ENCODE measurements at regions not wholly inside any gene's neighbourhood (a gene's known extent, or its start where the extent isn't known, plus 50 kb on each side); places are given as distances from the start of the nearest gene placed in this dataset.

DNA sequence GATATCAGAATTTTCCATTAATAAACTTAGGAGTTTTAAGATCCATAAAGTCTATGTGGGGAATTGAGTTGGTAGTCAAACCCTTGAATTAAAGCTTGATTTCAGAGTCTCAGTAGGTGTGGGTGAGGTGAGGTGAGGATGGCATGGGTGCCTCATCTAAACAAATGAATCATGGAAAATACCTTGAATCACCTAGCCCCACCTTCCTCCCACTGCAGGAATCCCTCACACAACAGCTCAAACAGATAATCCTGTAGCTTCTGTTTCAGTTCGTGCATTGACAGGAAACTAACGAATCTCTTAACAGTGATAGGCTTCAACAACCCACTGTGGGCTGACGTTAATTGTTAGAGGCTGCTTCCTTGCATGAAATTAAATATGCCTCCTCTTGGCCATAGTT lies 185.0 kb downstream of the SREK1 start:
- no peak overlapping the region for H3K4me3 ChIP-seq (ENCODE audit: low read depth, low read length)
- H3K36me3 ChIP-seq (ENCODE audit: control insufficient read depth in 2 of 2, insufficient read depth in 1 of 2, low read length in 2 of 2) = no peaks in the 10 kb centered on the region
- H3K4me1 ChIP-seq (ENCODE audit: control insufficient read depth, insufficient read depth, low read length) = no peaks in the 10 kb centered on the region
- POLR2A ChIA-PET = no interaction called here
- no peak overlapping the region for H3K27ac ChIP-seq (ENCODE audit: extremely low read depth, low read depth, low read length)
- H3K9me3 ChIP-seq (ENCODE audit: control insufficient read depth, insufficient read depth, low read depth, low read length) = no peaks in the 10 kb centered on the region
- TF ChIP-seq ZNF513 (tag by site-specific recombination; IDR thresholded peaks at IDR 0.05) (no peak), ZNF433 (tag by site-specific recombination; IDR thresholded peaks at IDR 0.05; ENCODE audit: low read depth) (no peak), HOXD13 (CRISPR knock-in tag; IDR thresholded peaks at IDR 0.05; ENCODE audit: borderline replicate concordance) (no peak), ZXDB (tag by site-specific recombination; IDR thresholded peaks at IDR 0.05) (no peak), ZNF335 (tag by site-specific recombination; conservative IDR thresholded peaks at IDR 0.05) (no peak), PATZ1 (tag by site-specific recombination; IDR thresholded peaks at IDR 0.05) (no peak), ZNF677 (tag by site-specific recombination; IDR thresholded peaks at IDR 0.05) (no peak), TSHZ1 (tag by site-specific recombination; IDR thresholded peaks at IDR 0.05; ENCODE audit: borderline replicate concordance) (no peak), FEZF1 (tag by site-specific recombination; IDR thresholded peaks at IDR 0.05) (no peak)
- CTCF ChIA-PET = interaction anchor here (0.6 to 1.6 kb wide), 2 partner anchors 21 to 37 kb away, joined by 3 to 4 read pairs; no protein-coding TSS in a partner anchor

DNA sequence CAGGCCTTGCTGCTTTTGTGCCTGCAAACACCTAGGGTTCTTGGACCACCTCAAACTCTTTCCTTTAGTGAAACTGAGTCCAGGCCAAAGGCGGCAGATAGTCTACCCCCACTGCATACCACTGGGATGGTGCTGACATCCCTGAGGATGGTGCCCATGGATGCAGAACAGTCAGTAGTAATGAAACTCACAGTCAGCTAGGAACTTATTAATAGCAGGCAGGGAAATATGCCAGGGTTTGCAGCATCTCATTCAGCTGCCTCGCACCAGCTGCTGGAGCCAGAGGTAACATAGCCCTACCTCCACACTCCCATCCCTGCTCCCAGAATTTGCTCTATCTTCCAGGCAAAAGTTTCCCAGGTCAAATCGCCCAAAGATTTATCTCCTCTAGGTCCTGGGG lies 189.1 kb downstream of the SREK1 start:
- Histone ChIP-seq H3K4me3 (ENCODE audit: low read depth, low read length) (no peak overlapping the region), H3K36me3 (ENCODE audit: control insufficient read depth in 2 of 2, insufficient read depth in 1 of 2, low read length in 2 of 2) (no peaks in the 10 kb centered on the region), H3K4me1 (ENCODE audit: control insufficient read depth, insufficient read depth, low read length) (no peaks in the 10 kb centered on the region), H3K9me3 (ENCODE audit: control insufficient read depth, insufficient read depth, low read depth, low read length) (no peaks in the 10 kb centered on the region), H3K27ac (ENCODE audit: extremely low read depth, low read depth, low read length) (no peak overlapping the region)
- TF ChIP-seq GFI1B (tag by site-specific recombination; IDR thresholded peaks at IDR 0.05) (no peak), ZNF518A (tag by site-specific recombination; conservative IDR thresholded peaks at IDR 0.05; ENCODE audit: low read depth) (no peak), INSM2 (tag by site-specific recombination; IDR thresholded peaks at IDR 0.05) (no peak), ZNF707 (tag by site-specific recombination; IDR thresholded peaks at IDR 0.05) (no peak)
- POLR2A ChIA-PET = interaction anchor here (1.1 kb wide), 1 partner anchor 9 kb away, joined by 3 read pairs; no protein-coding TSS in a partner anchor
- CTCF ChIA-PET = no interaction called here
